Activated CD4-positive, CD25-positive, alpha-beta regulatory T cell treated with anti-CD3 and anti-CD28 coated beads, Interleukin-2, amount 50 U/mL, for 72 hours (primary cell): ENCODE measurements at regions not wholly inside any gene's neighbourhood (a gene's known extent, or its start where the extent isn't known, plus 50 kb on each side); places are given as distances from the start of the nearest gene placed in this dataset.

Source experiments
- DNase-seq: peaks from one replicate; pipeline ENCODE4 v3.0.0; 2021

GRCh38 chr16:73202161-73202729, 154.3 kb upstream of the ZFHX3 start:
- DNase-seq: no peak

DNA sequence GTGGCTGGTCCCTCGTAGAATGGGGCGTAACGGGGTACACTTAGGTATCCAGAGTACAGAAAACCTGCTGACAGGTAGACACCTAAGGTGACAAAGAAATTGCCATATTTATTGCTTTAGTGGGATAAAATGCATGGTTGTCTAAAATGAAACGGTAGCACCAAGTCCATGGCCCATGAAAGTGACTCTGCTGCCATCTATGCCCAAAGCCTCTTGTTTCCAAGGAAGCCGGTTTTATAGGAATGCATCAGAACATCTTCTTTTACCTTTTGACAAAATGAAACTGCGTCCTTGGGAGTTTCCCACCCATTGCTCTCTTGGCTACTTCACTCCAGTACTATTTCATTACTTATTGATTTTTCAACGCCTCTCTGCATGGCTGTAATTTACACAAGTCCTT, 151.3 kb upstream of the ZFHX3 start:
- no peak for DNase-seq

DNA sequence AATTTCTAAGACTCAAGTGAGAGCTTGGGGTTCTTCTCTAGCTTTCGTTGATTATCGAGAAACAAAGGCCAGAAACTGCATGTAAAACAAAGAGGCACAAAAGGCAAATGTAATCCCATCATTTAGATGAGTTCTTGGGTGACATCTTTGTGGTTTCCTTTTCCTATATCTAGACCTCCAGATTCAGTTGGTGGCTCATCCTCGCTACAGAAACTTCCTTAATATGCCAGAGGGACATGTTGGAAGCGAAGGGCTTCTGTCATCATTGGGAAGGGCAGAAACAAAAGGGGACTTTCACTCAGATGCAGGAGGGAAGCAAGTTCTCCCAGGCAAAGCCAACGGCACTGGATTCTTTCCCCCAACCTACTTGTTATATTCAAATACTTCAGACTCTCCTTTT, 150.6 kb upstream of the ZFHX3 start:
- DNase-seq: no peak

DNA sequence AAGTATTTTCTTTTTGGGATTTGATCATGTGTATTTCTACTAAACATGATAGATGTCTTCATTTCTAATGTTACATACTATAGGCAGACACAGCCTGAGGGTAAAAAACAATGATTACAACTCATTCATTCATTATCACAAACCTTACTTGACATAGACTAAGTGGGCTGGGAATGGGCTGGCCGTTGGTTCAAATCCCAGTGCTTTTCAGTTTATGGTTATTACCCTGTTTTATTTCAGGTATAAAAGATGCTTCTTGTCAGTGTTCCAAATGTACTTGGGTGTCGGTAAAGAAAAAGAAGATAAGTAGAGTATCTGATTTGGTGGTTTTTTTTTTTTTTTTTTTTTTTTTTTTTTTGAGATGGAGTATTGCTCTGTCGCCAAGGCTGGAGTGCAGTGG, 149.7 kb upstream of the ZFHX3 start:
- no peak for DNase-seq

GRCh38 chr16:73196670-73197069, 148.7 kb upstream of the ZFHX3 start:
- no peak for DNase-seq

GRCh38 chr16:73193464-73193863, 145.5 kb upstream of the ZFHX3 start:
- no peak for DNase-seq

- DNase-seq: no peak
Observed at GRCh38 chr16:73192232-73192894, 144.4 kb upstream of the ZFHX3 start.

DNA sequence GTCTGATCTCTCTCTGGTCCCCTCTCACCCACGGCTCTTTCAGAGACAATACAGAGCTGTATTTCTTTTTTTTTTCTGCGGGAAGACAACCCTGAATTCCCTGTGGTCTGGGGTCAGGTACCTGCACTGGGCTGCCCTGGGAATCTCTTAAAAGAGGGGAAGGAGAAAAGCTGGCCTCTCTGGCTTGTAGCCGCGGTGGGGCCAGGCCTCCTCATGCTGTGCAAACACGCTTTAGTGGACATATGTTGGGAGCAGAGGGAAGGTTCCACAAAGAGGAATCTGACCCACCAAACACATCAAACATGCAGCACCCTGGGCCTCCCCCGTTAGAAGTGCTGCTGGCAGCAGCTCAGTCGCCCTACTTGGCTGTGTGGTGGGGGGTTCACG, 143.7 kb upstream of the ZFHX3 start:
- no peak for DNase-seq

GRCh38 chr16:73190688-73191659, 143.0 kb upstream of the ZFHX3 start:
- DNase-seq: no peak

GRCh38 chr16:73190256-73190655, 142.3 kb upstream of the ZFHX3 start:
- no peak for DNase-seq

- DNase-seq: no peak
Observed at GRCh38 chr16:73189136-73189535, 141.2 kb upstream of the ZFHX3 start.

DNA sequence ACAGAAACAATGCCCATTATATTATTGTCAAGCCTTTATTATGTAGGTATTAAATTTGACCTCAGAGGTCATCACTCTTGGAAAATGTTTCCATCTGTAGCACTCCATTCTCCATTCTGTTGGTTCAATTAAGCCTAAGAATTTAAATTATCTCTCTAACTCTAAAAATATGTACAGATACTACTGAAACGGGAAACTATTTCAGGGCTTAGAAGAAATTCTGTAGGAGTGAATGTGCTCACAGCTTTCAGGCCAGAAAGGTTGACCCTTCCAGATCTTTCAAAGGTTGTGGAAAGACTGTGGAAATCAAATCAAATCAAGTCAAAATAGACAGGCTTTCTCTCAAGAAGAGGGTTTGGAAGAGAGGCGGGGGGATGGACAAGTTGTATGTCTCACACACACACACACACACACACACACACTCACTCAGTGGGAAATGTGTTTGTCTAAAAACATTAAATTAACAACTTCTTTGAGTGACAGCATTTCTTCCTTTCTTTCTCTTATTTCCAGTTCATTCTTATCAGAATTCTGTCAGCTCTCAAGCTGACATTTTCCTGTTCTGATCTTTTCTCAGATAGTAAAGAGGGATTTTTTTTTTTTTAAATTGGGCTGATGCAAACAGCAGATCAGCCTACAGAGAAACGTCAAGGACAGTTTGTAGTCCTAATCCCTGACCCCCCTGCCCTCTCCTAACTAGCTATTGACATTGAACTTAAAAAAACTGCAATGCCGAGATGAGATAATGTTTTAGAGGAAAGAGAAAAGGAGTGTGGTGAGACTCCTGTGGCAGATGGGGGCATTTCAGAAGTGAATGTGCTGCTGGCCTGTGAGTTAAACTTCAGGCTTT, 139.0 kb upstream of the ZFHX3 start:
- DNase-seq: no peak

GRCh38 chr16:73185737-73186136, 137.8 kb upstream of the ZFHX3 start:
- DNase-seq: no peak

GRCh38 chr16:73183611-73184092, 135.7 kb upstream of the ZFHX3 start:
- DNase-seq: no peak

- DNase-seq: no peak
Observed at GRCh38 chr16:73179705-73180331, 131.9 kb upstream of the ZFHX3 start.

DNA sequence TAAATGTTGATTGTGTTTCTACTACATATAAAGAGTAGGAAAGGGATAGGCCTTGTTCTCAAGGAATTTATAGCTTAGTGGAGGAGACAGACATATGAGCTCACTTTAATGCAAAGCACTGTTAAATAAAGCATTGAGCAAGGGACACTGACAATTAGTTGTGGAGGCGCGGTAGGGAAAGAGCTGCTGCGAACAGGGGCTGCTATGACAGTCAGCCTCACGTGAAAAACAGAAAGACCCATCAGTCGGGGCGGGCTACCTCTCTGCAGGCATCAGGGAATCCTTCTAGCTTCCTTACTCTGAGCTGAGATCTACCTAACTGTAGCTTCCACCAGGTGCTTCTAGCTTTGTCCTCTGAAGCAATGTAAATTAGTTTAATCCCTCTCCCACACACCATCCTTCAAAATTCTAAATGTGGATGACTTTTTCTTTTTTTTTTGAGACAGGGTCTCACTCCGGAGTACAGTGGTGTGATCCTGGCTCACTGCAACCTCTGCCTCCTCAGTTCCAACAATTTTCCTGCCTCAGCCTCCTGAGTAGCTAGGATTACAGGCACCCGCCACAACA, 129.9 kb upstream of the ZFHX3 start:
- DNase-seq: no peak

GRCh38 chr16:73176577-73177013, 128.7 kb upstream of the ZFHX3 start:
- DNase-seq: no peak

GRCh38 chr16:73172973-73173709, 125.2 kb upstream of the ZFHX3 start:
- DNase-seq: no peak

GRCh38 chr16:73172241-73172972, 124.5 kb upstream of the ZFHX3 start:
- no peak for DNase-seq

GRCh38 chr16:73171901-73172240, 123.9 kb upstream of the ZFHX3 start:
- DNase-seq: no peak

GRCh38 chr16:73171380-73171779, 123.5 kb upstream of the ZFHX3 start:
- DNase-seq: no peak
